PFSK-1 (cell line): ENCODE measurements at regions not wholly inside any gene's neighbourhood (a gene's known extent, or its start where the extent isn't known, plus 50 kb on each side); places are given as distances from the start of the nearest gene placed in this dataset.

Experiments
- FOXP2 ChIP-seq: optimal IDR thresholded peaks from 2 replicates; pipeline ENCODE3; 2011; ENCODE audit warnings: borderline replicate concordance, control low read depth, inconsistent platforms; ENCODE audit not compliant: insufficient read depth; ENCODE audit errors: extremely low read length, extremely low read depth
- POLR2AphosphoS5 ChIP-seq: IDR thresholded peaks from 2 replicates; pipeline ENCODE4 v1.6.1; 2012; ENCODE audit warnings: low read depth, mild to moderate bottlenecking, control low read depth, low read length, moderate library complexity
- SIN3A ChIP-seq: IDR thresholded peaks from 2 replicates; pipeline ENCODE4 v1.6.1; 2012; ENCODE audit warnings: mild to moderate bottlenecking, low read length, moderate library complexity, borderline replicate concordance; ENCODE audit not compliant: insufficient read depth
- TAF1 ChIP-seq: IDR thresholded peaks from 2 replicates; pipeline ENCODE4 v1.6.1; 2012; ENCODE audit warnings: low read length, control low read depth, borderline replicate concordance; ENCODE audit not compliant: insufficient read depth
- TF ChIP-seq, protein P1 (sequence below), 2 experiments: IDR thresholded peaks; 2 replicates each; pipeline versions ENCODE4 v1.6.1 to v1.8.0; 2011 to 2012; ENCODE audit warnings: low read depth in 2 of 2, low read length in 2 of 2, control low read depth in 1 of 2, inconsistent platforms in 1 of 2, mild to moderate bottlenecking in 1 of 2, moderate library complexity in 1 of 2; ENCODE audit not compliant: insufficient read depth in 1 of 2

DNA sequence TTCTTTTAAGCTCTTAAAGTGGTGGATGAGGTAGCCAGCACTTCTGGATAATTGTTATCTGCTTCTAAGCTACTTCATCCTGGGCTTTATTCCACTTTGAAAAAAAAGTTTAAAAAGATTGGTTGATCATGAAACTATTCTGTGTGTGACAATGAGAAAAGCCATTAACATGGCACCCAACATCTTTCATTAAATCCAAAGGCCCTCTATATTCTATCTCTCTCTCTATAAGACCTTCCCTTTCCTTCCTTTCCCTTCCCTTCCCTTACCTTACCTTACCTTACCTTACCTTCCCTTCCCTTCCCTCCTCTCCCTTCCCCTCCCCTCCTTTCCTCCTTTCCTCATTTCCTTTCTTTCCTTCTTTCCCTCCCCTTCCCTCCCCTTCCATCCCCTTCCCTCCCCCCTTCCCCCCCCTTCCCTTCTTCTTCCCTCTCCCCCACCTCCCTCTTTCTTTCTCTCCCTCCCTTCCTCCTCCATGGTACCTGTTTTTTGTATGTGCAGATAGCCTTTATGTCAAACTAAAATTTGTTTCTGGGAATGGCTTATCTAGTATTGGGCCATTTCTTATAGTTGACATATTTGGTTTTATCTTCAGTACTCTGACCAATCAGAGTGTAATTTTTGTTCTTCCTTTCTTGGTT lies 218.7 kb downstream of the DKK1 start:
- no peak for TF ChIP-seq SIN3A

DNA sequence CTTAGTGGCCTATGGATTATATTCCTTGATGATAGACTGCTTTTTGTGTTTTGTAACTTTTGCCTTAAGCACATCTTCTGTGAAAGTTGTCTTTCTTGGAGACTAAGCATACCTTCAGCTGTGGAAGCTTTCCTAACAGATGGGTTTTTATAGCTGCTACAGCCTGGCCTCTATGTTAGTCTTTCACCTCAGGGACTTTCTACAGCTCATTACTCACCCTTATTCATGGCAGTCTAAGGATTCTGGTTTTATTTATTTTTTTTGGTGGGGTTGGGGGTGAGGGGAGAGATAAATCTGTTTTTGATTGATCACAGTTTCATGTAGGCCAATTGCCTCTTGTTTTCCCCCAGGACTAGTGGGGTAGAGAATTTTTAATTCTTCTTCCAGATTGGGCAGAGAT lies 219.9 kb downstream of the DKK1 start:
- TF ChIP-seq TAF1 (no peak), SIN3A (no peak), POLR2AphosphoS5 (no peak), FOXP2 (no peak)
- TF ChIP-seq, protein P1, sequence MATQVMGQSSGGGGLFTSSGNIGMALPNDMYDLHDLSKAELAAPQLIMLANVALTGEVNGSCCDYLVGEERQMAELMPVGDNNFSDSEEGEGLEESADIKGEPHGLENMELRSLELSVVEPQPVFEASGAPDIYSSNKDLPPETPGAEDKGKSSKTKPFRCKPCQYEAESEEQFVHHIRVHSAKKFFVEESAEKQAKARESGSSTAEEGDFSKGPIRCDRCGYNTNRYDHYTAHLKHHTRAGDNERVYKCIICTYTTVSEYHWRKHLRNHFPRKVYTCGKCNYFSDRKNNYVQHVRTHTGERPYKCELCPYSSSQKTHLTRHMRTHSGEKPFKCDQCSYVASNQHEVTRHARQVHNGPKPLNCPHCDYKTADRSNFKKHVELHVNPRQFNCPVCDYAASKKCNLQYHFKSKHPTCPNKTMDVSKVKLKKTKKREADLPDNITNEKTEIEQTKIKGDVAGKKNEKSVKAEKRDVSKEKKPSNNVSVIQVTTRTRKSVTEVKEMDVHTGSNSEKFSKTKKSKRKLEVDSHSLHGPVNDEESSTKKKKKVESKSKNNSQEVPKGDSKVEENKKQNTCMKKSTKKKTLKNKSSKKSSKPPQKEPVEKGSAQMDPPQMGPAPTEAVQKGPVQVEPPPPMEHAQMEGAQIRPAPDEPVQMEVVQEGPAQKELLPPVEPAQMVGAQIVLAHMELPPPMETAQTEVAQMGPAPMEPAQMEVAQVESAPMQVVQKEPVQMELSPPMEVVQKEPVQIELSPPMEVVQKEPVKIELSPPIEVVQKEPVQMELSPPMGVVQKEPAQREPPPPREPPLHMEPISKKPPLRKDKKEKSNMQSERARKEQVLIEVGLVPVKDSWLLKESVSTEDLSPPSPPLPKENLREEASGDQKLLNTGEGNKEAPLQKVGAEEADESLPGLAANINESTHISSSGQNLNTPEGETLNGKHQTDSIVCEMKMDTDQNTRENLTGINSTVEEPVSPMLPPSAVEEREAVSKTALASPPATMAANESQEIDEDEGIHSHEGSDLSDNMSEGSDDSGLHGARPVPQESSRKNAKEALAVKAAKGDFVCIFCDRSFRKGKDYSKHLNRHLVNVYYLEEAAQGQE (IDR thresholded peaks at IDR 0.05; ENCODE audit: insufficient read depth in 1 of 2, low read depth in 2 of 2, low read length in 2 of 2) = no peak

DNA sequence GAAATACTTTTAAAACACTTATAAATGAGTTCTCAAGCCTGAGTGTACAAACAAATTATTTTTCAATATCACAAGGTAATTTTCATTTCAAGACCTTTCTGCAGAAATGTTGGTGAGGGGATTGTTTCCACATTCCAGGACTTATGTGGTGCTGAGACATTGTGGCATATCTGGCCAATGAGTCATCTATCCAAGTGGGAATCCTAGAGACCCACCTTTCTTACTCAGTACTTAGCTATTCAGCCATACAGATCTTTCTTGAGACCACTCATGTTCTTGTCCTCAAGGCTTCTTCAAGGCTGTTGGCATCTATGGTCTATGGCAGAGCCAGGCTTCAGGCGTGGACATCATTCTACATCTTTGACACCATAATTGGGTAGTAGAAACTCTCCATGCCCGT lies 225.4 kb downstream of the DKK1 start:
- TF ChIP-seq, protein P1 (IDR thresholded peaks at IDR 0.05; ENCODE audit: insufficient read depth in 1 of 2, low read depth in 2 of 2, low read length in 2 of 2) = no peak
- no peak for TF ChIP-seq TAF1
- TF ChIP-seq POLR2AphosphoS5 = no peak
- no peak for TF ChIP-seq SIN3A
- no peak for TF ChIP-seq FOXP2

DNA sequence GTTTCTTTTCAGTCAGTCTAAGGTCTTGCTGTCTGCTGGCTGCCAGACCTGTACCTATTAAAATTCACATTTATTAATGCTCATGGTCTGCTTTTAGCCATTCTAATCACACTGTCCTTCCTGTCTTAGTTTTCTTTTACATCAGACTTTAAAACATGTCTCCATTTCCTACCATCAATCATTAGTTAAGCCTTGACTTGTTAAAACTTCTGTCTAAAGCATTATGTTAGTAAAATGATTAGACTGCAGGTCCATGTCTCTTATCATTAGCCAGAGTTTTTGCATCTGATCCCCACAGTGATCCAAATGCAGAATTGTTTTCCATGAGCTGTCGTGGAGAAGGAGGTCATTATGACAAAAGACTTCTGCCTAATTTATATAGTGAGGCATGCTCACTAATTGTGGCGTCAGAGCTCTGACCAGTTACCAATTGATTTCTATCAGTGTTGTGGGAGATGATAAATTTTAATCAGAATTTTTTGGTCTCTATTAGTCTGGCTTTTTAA lies 226.5 kb downstream of the DKK1 start:
- TF ChIP-seq TAF1 = no peak

DNA sequence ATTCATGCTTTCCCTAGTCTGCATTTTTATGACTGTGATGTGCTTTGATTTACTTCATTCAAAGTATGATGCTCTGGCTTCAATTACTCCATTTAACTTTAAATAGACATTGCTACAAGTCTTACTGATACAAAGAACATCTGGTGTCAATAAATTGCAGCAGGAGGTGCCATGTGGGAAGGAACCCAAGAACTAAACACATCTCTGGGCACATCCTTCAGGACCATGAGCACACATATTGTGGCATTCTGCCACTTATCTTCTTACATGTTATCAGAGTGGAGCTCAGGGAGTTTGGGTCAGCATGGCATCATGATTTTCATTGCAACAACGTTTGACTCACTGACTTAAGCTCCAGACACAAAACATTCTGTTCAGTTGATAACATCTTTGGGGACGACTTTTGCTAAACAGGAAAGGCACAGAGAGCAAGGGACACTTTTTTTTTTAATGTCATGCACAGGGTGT lies 227.0 kb downstream of the DKK1 start:
- no peak for TF ChIP-seq POLR2AphosphoS5
- TF ChIP-seq FOXP2 = no peak
- TF ChIP-seq, protein P1 (IDR thresholded peaks at IDR 0.05; ENCODE audit: insufficient read depth in 1 of 2, low read depth in 2 of 2, low read length in 2 of 2) = no peak

DNA sequence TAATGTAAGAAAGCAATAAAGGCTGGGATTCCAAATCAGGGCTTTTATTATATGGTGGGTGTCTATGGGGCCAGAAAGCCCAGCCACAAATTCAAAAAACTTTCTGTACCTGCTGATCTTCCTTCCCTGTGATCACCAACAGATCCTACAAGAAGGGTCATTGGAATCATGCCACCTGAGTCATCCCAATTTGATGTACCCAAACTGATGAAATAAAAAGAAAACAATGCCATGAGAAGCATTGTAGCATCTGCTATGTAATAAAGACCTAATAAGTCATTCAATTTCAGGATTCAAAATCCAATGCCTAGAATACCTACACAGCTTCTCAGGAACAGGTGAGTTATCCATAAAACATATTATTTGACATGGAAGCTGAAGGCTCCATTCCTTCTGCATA lies 228.8 kb downstream of the DKK1 start:
- no peak for TF ChIP-seq FOXP2
- TF ChIP-seq, protein P1 (IDR thresholded peaks at IDR 0.05; ENCODE audit: insufficient read depth in 1 of 2, low read depth in 2 of 2, low read length in 2 of 2) = no peak
- no peak for TF ChIP-seq TAF1
- TF ChIP-seq SIN3A = no peak
- TF ChIP-seq POLR2AphosphoS5 = no peak
